ENCODE measurements at regions not wholly inside any gene's neighbourhood (a gene's known extent, or its start where the extent isn't known, plus 50 kb on each side); places are given as distances from the start of the nearest gene placed in this dataset.
"Not testable (repeated sequence)": the region's sequence is repeated elsewhere in the genome, so short reads cannot be mapped to it uniquely, and the experiment has no call there.

GRCh38 chr4:66956852-66957251 lies 588.5 kb downstream of the CENPC start:
- ATAC-seq: no peak
- Mint-ChIP-seq H3K27me3 (peaks cover 0 to 2% (median 0%) of the 10 kb centered on the region in 5 donors), H3K9me3 (peaks cover 0 to 29% (median 3%) of the 10 kb centered on the region in 9 donors), H3K4me1 (no peaks in the 10 kb centered on the region), H3K27ac (no peak overlapping the region), H3K36me3 (no peaks in the 10 kb centered on the region), H3K4me3 (no peak overlapping the region)
- DNase-seq: no peak
- POLR2A ChIA-PET: no interaction called here

GRCh38 chr4:66956426-66956825 lies 588.9 kb downstream of the CENPC start:
- peaks cover 0 to 33% (median 3%) of the 10 kb centered on the region in 9 donors for H3K9me3 Mint-ChIP-seq
- H3K36me3 Mint-ChIP-seq: no peaks in the 10 kb centered on the region
- no peak overlapping the region for H3K4me3 Mint-ChIP-seq
- no peaks in the 10 kb centered on the region for H3K4me1 Mint-ChIP-seq
- no peak for DNase-seq
- H3K27ac Mint-ChIP-seq: no peak overlapping the region
- ATAC-seq: no peak
- peaks cover 0 to 2% (median 0%) of the 10 kb centered on the region in 5 donors for H3K27me3 Mint-ChIP-seq
- POLR2A ChIA-PET: no interaction called here

GRCh38 chr4:66955784-66956183 lies 589.5 kb downstream of the CENPC start:
- no peaks in the 10 kb centered on the region for H3K36me3 Mint-ChIP-seq
- no peak for ATAC-seq
- no peak overlapping the region for H3K27ac Mint-ChIP-seq
- POLR2A ChIA-PET: no interaction called here
- no peaks in the 10 kb centered on the region for H3K4me1 Mint-ChIP-seq
- H3K4me3 Mint-ChIP-seq: no peak overlapping the region
- no peak for DNase-seq
- H3K9me3 Mint-ChIP-seq: peaks cover 0 to 28% (median 0%) of the 10 kb centered on the region in 9 donors
- H3K27me3 Mint-ChIP-seq: peaks cover 0 to 2% (median 0%) of the 10 kb centered on the region in 5 donors

- Mint-ChIP-seq H3K9me3 (peaks cover 0 to 15% (median 0%) of the 10 kb centered on the region in 9 donors), H3K36me3 (no peaks in the 10 kb centered on the region), H3K27me3 (peaks cover 0 to 2% (median 0%) of the 10 kb centered on the region in 5 donors), H3K27ac (peak overlapping the region in 1 of 10 donors; percentile 17), H3K4me3 (no peak overlapping the region), H3K4me1 (peaks cover 0 to 7% (median 0%) of the 10 kb centered on the region in 4 donors)
- POLR2A ChIA-PET: no interaction called here
- ATAC-seq (no peak), DNase-seq (no peak)
Measured at GRCh38 chr4:66949419-66949818, 595.9 kb downstream of the CENPC start.

GRCh38 chr4:66946761-66947160 lies 598.5 kb downstream of the CENPC start:
- H3K36me3 Mint-ChIP-seq: no peaks in the 10 kb centered on the region
- H3K27me3 Mint-ChIP-seq: no peaks in the 10 kb centered on the region
- DNase-seq: no peak
- H3K9me3 Mint-ChIP-seq: peaks cover 0 to 33% (median 0%) of the 10 kb centered on the region in 9 donors
- no peak for ATAC-seq
- H3K4me1 Mint-ChIP-seq: peaks cover 0 to 7% (median 0%) of the 10 kb centered on the region in 4 donors
- POLR2A ChIA-PET: no interaction called here
- H3K27ac Mint-ChIP-seq: no peak overlapping the region
- no peak overlapping the region for H3K4me3 Mint-ChIP-seq

GRCh38 chr4:66943112-66943511 lies 602.2 kb downstream of the CENPC start:
- no peak overlapping the region for H3K27ac Mint-ChIP-seq
- POLR2A ChIA-PET: no interaction called here
- H3K4me3 Mint-ChIP-seq: no peak overlapping the region
- H3K9me3 Mint-ChIP-seq: peaks cover 0 to 33% (median 0%) of the 10 kb centered on the region in 9 donors
- no peaks in the 10 kb centered on the region for H3K4me1 Mint-ChIP-seq
- no peaks in the 10 kb centered on the region for H3K36me3 Mint-ChIP-seq
- ATAC-seq (no peak), DNase-seq (no peak)
- H3K27me3 Mint-ChIP-seq: peaks cover 0 to 3% (median 0%) of the 10 kb centered on the region in 5 donors

- H3K27ac Mint-ChIP-seq, H3K9me3 Mint-ChIP-seq, H3K36me3 Mint-ChIP-seq, POLR2A ChIA-PET, H3K27me3 Mint-ChIP-seq, DNase-seq, ATAC-seq, H3K4me3 Mint-ChIP-seq, H3K4me1 Mint-ChIP-seq: not testable (repeated sequence)
Measured at GRCh38 chr4:66931981-66932380, 613.3 kb downstream of the CENPC start.

GRCh38 chr4:66930206-66930605 lies 615.1 kb downstream of the CENPC start:
- Mint-ChIP-seq H3K4me1 (no peaks in the 10 kb centered on the region), H3K9me3 (peaks cover 0 to 4% (median 0%) of the 10 kb centered on the region in 9 donors), H3K27ac (no peak overlapping the region), H3K27me3 (no peaks in the 10 kb centered on the region), H3K4me3 (no peak overlapping the region), H3K36me3 (no peaks in the 10 kb centered on the region)
- POLR2A ChIA-PET: no interaction called here
- no peak for DNase-seq
- no peak for ATAC-seq

- Mint-ChIP-seq H3K27me3 (no peaks in the 10 kb centered on the region), H3K4me3 (no peak overlapping the region), H3K27ac (no peak overlapping the region), H3K36me3 (no peaks in the 10 kb centered on the region), H3K4me1 (no peaks in the 10 kb centered on the region), H3K9me3 (peaks cover 0 to 4% (median 0%) of the 10 kb centered on the region in 9 donors)
- DNase-seq: no peak
- POLR2A ChIA-PET: no interaction called here
- ATAC-seq: no peak
Measured at GRCh38 chr4:66929748-66930147, 615.6 kb downstream of the CENPC start.

- DNase-seq, H3K36me3 Mint-ChIP-seq, H3K9me3 Mint-ChIP-seq, H3K27me3 Mint-ChIP-seq, POLR2A ChIA-PET, ATAC-seq, H3K4me3 Mint-ChIP-seq, H3K4me1 Mint-ChIP-seq, H3K27ac Mint-ChIP-seq: not testable (repeated sequence)
Measured at GRCh38 chr4:66928881-66929280, 616.4 kb downstream of the CENPC start.

GRCh38 chr4:66927937-66928336 lies 617.4 kb downstream of the CENPC start:
- Mint-ChIP-seq H3K4me3 (no peak overlapping the region), H3K27me3 (no peaks in the 10 kb centered on the region), H3K27ac (no peak overlapping the region), H3K4me1 (no peaks in the 10 kb centered on the region), H3K36me3 (no peaks in the 10 kb centered on the region), H3K9me3 (peaks cover 0 to 8% (median 1%) of the 10 kb centered on the region in 9 donors)
- DNase-seq (no peak), ATAC-seq (no peak)
- POLR2A ChIA-PET: no interaction called here

- no peaks in the 10 kb centered on the region for H3K27me3 Mint-ChIP-seq
- H3K4me3 Mint-ChIP-seq: no peak overlapping the region
- no peaks in the 10 kb centered on the region for H3K36me3 Mint-ChIP-seq
- ATAC-seq: no peak
- DNase-seq: no peak
- H3K27ac Mint-ChIP-seq: no peak overlapping the region
- H3K9me3 Mint-ChIP-seq: peaks cover 0 to 14% (median 0%) of the 10 kb centered on the region in 9 donors
- POLR2A ChIA-PET: no interaction called here
- H3K4me1 Mint-ChIP-seq: peaks cover 0 to 2% (median 0%) of the 10 kb centered on the region in 4 donors
Measured at GRCh38 chr4:66926687-66927086, 618.6 kb downstream of the CENPC start.

- H3K27me3 Mint-ChIP-seq: no peaks in the 10 kb centered on the region
- H3K9me3 Mint-ChIP-seq: peaks cover 0 to 14% (median 0%) of the 10 kb centered on the region in 9 donors
- DNase-seq: no peak
- H3K4me1 Mint-ChIP-seq: peaks cover 0 to 2% (median 0%) of the 10 kb centered on the region in 4 donors
- H3K27ac Mint-ChIP-seq: no peak overlapping the region
- POLR2A ChIA-PET: no interaction called here
- no peak for ATAC-seq
- no peaks in the 10 kb centered on the region for H3K36me3 Mint-ChIP-seq
- H3K4me3 Mint-ChIP-seq: no peak overlapping the region
Measured at GRCh38 chr4:66923081-66923865, 622.0 kb downstream of the CENPC start.

GRCh38 chr4:66921433-66921832 lies 623.9 kb downstream of the CENPC start:
- no peaks in the 10 kb centered on the region for H3K36me3 Mint-ChIP-seq
- H3K9me3 Mint-ChIP-seq: peaks cover 0 to 18% (median 2%) of the 10 kb centered on the region in 9 donors

More at GRCh38 chr4:66921433-66921832, 623.9 kb downstream of the CENPC start:
- POLR2A ChIA-PET: no interaction called here
- no peak for DNase-seq
- H3K27ac Mint-ChIP-seq: no peak overlapping the region
- no peak overlapping the region for H3K4me3 Mint-ChIP-seq
- no peaks in the 10 kb centered on the region for H3K27me3 Mint-ChIP-seq
- no peak for ATAC-seq
- peaks cover 0 to 2% (median 0%) of the 10 kb centered on the region in 4 donors for H3K4me1 Mint-ChIP-seq

All from naive thymus-derived CD8-positive, alpha-beta T cell (primary cell).